Mesodermal cell (in vitro differentiated cells): ENCODE measurements at regions not wholly inside any gene's neighbourhood (a gene's known extent, or its start where the extent isn't known, plus 50 kb on each side); places are given as distances from the start of the nearest gene placed in this dataset.

Experiments used
- H3K27ac ChIP-seq: 2 replicates; pipeline ENCODE4 v1.7.0; 2013; ENCODE audit warnings: mild to moderate bottlenecking, low read depth, low read length, moderate library complexity; ENCODE audit not compliant: severe bottlenecking
- H3K36me3 ChIP-seq: 2 replicates; pipeline ENCODE4 v1.7.1; 2013; ENCODE audit warnings: mild to moderate bottlenecking, low read length, moderate library complexity; ENCODE audit not compliant: control insufficient read depth, insufficient read depth
- H3K4me1 ChIP-seq: one replicate; pipeline ENCODE4 v1.7.1; 2013; ENCODE audit warnings: mild to moderate bottlenecking, low read length; ENCODE audit not compliant: insufficient read depth, control insufficient read depth, poor library complexity, severe bottlenecking
- H3K4me3 ChIP-seq: 2 replicates; pipeline ENCODE4 v1.7.0; 2013; ENCODE audit warnings: low read length, control low read depth, mild to moderate bottlenecking; ENCODE audit not compliant: insufficient read depth, poor library complexity, severe bottlenecking; ENCODE audit errors: extremely low read depth
- H3K9me3 ChIP-seq: 2 replicates; pipeline ENCODE4 v1.7.1; 2013; ENCODE audit warnings: mild to moderate bottlenecking, low read length, moderate library complexity; ENCODE audit not compliant: control insufficient read depth
- WGBS, 2 experiments: methylation state at CpG; one replicate each; pipeline ENCODE4 v1.1.5; 2013; ENCODE audit warnings: missing lambda C conversion rate in 2 of 2; ENCODE audit not compliant: insufficient coverage in 2 of 2; 5-methylcytosine and 5-hydroxymethylcytosine counted together

- Histone ChIP-seq H3K9me3 (no peaks in the 10 kb centered on the region), H3K36me3 (no peaks in the 10 kb centered on the region), H3K27ac (peak overlapping the region; percentile 36), H3K4me1 (peaks cover 7% of the 10 kb centered on the region), H3K4me3 (no peak overlapping the region)
- 64 to 75% methylated on average over 2 to 4 of the region's 6 CpGs for WGBS, 2 experiments
Measured at GRCh38 chr6:126091466-126091865, 105.1 kb downstream of the TRMT11 start.

GRCh38 chr6:126093108-126093507 lies 106.8 kb downstream of the TRMT11 start:
- H3K4me3 ChIP-seq = no peak overlapping the region
- H3K36me3 ChIP-seq = no peaks in the 10 kb centered on the region
- no peak overlapping the region for H3K27ac ChIP-seq
- no CpG with 5 or more reads among the region's 2 CpGs for WGBS, 2 experiments
- H3K4me1 ChIP-seq = peaks cover 7% of the 10 kb centered on the region
- no peaks in the 10 kb centered on the region for H3K9me3 ChIP-seq

GRCh38 chr6:126094411-126094810 lies 108.1 kb downstream of the TRMT11 start:
- Histone ChIP-seq H3K36me3 (no peaks in the 10 kb centered on the region), H3K4me1 (peaks cover 7% of the 10 kb centered on the region), H3K4me3 (no peak overlapping the region), H3K27ac (no peak overlapping the region), H3K9me3 (no peaks in the 10 kb centered on the region)
- 93 to 100% methylated on average over 2 to 3 of the region's 4 CpGs for WGBS, 2 experiments

- Histone ChIP-seq H3K4me1 (no peaks in the 10 kb centered on the region), H3K27ac (no peak overlapping the region), H3K9me3 (no peaks in the 10 kb centered on the region), H3K36me3 (no peaks in the 10 kb centered on the region), H3K4me3 (no peak overlapping the region)
- 83 to 89% methylated on average over 1 of the region's 4 CpGs for WGBS, 2 experiments
Measured at GRCh38 chr6:126100386-126100785, 114.0 kb downstream of the TRMT11 start.

- Histone ChIP-seq H3K9me3 (no peaks in the 10 kb centered on the region), H3K4me1 (peaks cover 3% of the 10 kb centered on the region), H3K36me3 (no peaks in the 10 kb centered on the region), H3K27ac (no peak overlapping the region), H3K4me3 (no peak overlapping the region)
- 74 to 89% methylated on average over 1 to 5 of the region's 5 CpGs for WGBS, 2 experiments
Measured at GRCh38 chr6:126102358-126102757, 116.0 kb downstream of the TRMT11 start.

- Histone ChIP-seq H3K9me3 (no peaks in the 10 kb centered on the region), H3K36me3 (no peaks in the 10 kb centered on the region), H3K27ac (no peak overlapping the region), H3K4me1 (peaks cover 5% of the 10 kb centered on the region), H3K4me3 (no peak overlapping the region)
- 98 to 100% methylated on average over 3 of the region's 3 CpGs for WGBS, 2 experiments
Measured at GRCh38 chr6:126103993-126104392, 117.7 kb downstream of the TRMT11 start.

- H3K4me1 ChIP-seq = peaks cover 5% of the 10 kb centered on the region
- no peak overlapping the region for H3K27ac ChIP-seq
- no peaks in the 10 kb centered on the region for H3K36me3 ChIP-seq
- H3K9me3 ChIP-seq = no peaks in the 10 kb centered on the region
- 64 to 65% methylated on average over 7 to 10 of the region's 10 CpGs for WGBS, 2 experiments
- no peak overlapping the region for H3K4me3 ChIP-seq
Measured at GRCh38 chr6:126107475-126108166, 121.3 kb downstream of the TRMT11 start.

- no peaks in the 10 kb centered on the region for H3K36me3 ChIP-seq
- no peak overlapping the region for H3K27ac ChIP-seq
- no peaks in the 10 kb centered on the region for H3K9me3 ChIP-seq
- WGBS, 2 experiments = 93 to 100% methylated on average over 2 to 3 of the region's 4 CpGs
- peaks cover 5% of the 10 kb centered on the region for H3K4me1 ChIP-seq
- H3K4me3 ChIP-seq = no peak overlapping the region
Measured at GRCh38 chr6:126110512-126111270, 124.4 kb downstream of the TRMT11 start.

GRCh38 chr6:126111327-126111726 lies 125.0 kb downstream of the TRMT11 start:
- no peak overlapping the region for H3K4me3 ChIP-seq
- peaks cover 5% of the 10 kb centered on the region for H3K4me1 ChIP-seq
- WGBS, 2 experiments = 86 to 100% methylated on average over 2 of the region's 2 CpGs
- H3K36me3 ChIP-seq = no peaks in the 10 kb centered on the region
- H3K9me3 ChIP-seq = no peaks in the 10 kb centered on the region
- H3K27ac ChIP-seq = no peak overlapping the region

GRCh38 chr6:126112171-126112632 lies 125.9 kb downstream of the TRMT11 start:
- H3K27ac ChIP-seq = no peak overlapping the region
- no peak overlapping the region for H3K4me3 ChIP-seq
- no peaks in the 10 kb centered on the region for H3K9me3 ChIP-seq
- H3K4me1 ChIP-seq = peaks cover 10% of the 10 kb centered on the region
- H3K36me3 ChIP-seq = no peaks in the 10 kb centered on the region
- 83 to 92% methylated on average over 1 to 2 of the region's 2 CpGs for WGBS, 2 experiments

- Histone ChIP-seq H3K36me3 (no peaks in the 10 kb centered on the region), H3K4me1 (peaks cover 16% of the 10 kb centered on the region), H3K9me3 (no peaks in the 10 kb centered on the region), H3K27ac (no peak overlapping the region), H3K4me3 (no peak overlapping the region)
- WGBS, 2 experiments = no CpG with 5 or more reads among the region's 1 CpG
Measured at GRCh38 chr6:126113261-126113660, 126.9 kb downstream of the TRMT11 start.
